ENCODE measurements at regions not wholly inside any gene's neighbourhood (a gene's known extent, or its start where the extent isn't known, plus 50 kb on each side); places are given as distances from the start of the nearest gene placed in this dataset.

DNA sequence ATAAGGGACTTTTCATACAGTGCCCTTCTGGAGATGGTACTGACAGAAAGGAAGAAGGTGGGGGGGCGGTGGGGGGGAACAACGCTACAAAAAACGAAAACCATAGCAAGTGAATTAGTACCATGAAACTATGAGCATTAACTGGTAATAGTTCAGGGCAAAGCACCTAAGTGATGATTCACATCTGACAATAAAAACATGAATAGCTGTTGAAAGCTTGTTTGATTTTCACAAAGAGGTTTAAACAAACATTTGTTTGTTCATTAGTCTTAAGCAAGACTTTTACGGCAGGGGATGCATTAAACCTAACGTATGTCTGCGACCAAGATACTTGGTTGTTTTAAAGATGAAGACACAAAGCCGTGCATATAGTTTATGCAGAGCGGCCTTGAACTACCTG is 177.5 kb downstream of the LMO4 start:
- in situ Hi-C loops (cut with MboI; ENCODE audit: low sequenced_read_pairs), result no loop called here

DNA sequence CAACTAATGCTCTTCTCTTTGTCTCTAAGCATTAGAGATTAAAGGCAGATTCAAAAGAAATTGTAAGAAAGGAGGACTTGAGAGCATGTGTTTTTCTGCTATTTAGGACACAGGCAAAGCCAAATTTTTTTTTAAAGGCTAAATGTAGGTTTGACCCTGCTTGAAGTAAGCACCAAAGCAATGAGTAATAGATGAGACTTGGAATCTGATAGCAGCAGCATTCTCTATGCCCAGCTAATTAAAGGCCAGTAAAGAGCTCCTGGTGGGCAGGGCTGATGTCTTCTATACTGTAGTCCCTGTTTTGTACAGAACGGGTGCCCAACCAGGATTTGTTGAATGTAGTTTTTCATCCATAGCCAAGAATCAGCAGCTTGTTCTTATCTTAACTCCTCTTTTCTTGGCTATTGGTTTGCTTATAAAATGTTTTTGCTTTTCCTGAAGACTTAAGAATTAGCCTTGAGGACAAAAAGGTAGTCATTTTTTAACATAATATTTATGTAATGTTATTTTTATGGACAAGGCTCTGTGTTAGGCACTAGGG is 179.6 kb downstream of the LMO4 start:
- in situ Hi-C loops (cut with MboI; ENCODE audit: low sequenced_read_pairs), result no loop called here

- in situ Hi-C loops (cut with MboI; ENCODE audit: low sequenced_read_pairs), result no loop called here
These were observed 181.9 kb downstream of the LMO4 start for GRCh38 chr1:87510540-87510939.

- in situ Hi-C loops (cut with MboI; ENCODE audit: low sequenced_read_pairs), result no loop called here
These were observed 182.8 kb downstream of the LMO4 start for GRCh38 chr1:87511449-87511848.

GRCh38 chr1:87512431-87512830 is 183.8 kb downstream of the LMO4 start:
- in situ Hi-C loops (cut with MboI; ENCODE audit: low sequenced_read_pairs), result no loop called here

- in situ Hi-C loops (cut with MboI; ENCODE audit: low sequenced_read_pairs), result no loop called here
These were observed 184.6 kb downstream of the LMO4 start for GRCh38 chr1:87513255-87513654.

DNA sequence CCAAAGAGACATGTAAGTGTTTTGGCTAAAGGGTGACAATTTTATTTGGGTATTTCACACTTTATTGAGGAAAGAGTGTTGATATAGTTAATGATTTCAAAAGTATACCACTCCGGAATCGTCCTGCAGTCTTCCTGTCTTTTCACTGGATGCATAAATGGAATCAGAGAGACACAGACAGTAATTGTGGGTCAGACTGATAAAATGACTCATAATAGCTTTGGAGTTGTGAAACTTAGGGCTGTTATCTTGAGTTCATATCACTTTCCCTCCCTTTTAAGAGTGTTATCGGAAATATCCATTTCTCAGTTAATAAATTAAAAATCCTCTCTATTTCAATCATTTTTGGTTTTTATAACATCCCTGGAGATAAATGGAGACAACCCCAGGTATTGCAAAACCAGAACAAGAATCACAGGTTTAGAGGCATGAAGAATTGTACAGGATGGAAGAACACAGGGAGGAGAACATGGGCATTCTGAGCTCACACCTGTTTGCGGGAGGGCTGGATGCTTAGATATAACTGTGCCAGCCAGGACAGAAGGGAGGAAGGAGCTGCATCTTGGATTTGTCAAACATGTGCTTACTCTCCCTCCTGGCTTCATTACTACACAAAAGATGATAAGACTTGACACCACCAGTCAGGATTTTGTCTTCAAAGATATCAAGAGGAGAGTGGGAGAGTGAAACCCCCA is 185.4 kb downstream of the LMO4 start:
- in situ Hi-C loops (cut with MboI; ENCODE audit: low sequenced_read_pairs), result no loop called here

DNA sequence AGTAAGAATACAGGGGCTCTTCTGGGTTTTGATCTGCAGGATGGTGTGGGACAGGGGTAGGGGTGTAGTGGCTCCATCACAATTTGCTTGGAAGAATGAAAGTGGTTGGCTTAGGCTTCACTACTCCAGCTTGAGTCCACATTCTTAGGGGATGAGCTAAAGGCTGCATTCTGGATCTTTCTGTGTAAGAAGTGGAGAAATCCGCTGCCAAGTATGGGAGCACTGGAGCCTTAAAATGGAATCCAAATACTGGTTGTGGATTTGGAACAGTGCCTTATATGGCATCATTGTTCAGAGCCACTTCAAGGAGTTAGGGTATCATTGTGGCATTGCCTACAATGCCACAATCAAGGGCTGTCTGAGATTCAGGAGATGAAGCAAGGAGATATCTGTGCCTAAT is 187.1 kb downstream of the LMO4 start:
- in situ Hi-C loops (cut with MboI; ENCODE audit: low sequenced_read_pairs), result no loop called here

DNA sequence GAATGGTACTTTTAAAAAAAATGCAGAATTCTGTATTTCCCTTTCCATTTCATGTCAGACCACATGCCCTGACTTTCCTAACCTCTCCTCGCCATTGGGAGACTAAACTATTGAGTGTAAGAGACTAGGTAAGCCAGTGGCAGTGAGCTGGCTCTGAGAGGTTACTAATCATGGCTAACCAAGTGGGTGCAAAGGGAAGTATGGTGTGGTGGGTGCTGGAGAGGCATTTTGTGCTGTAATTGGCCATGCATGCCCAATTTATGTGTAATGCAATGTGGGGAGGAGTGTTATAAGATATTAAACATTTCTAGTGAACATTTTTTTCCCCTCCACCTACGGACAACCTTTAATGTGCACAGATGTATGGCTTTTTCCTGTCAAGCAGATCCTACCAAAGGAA is 190.1 kb downstream of the LMO4 start:
- in situ Hi-C loops (cut with MboI; ENCODE audit: low sequenced_read_pairs), result no loop called here

DNA sequence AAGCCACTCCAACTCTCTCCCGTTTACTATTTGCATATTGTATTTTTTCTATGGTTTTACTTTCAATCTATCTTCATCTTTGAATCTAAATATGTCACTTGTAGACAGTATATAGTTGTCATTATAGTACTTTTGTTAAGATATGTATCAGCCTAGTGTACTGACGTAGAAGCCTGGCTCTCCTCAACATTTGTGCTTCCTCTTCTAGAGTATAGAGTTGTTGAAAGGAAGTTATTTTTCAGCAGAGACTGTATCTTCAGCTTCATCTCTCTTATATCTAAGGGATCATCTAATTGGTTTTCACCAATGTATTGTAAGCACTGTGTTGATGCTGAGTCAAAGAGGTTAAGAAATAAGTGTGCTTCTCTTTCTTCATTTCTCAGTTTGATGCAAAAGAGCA is 192.8 kb downstream of the LMO4 start:
- in situ Hi-C loops (cut with MboI; ENCODE audit: low sequenced_read_pairs), result no loop called here

GRCh38 chr1:87523466-87523865 is 194.8 kb downstream of the LMO4 start:
- in situ Hi-C loops (cut with MboI; ENCODE audit: low sequenced_read_pairs), result no loop called here

DNA sequence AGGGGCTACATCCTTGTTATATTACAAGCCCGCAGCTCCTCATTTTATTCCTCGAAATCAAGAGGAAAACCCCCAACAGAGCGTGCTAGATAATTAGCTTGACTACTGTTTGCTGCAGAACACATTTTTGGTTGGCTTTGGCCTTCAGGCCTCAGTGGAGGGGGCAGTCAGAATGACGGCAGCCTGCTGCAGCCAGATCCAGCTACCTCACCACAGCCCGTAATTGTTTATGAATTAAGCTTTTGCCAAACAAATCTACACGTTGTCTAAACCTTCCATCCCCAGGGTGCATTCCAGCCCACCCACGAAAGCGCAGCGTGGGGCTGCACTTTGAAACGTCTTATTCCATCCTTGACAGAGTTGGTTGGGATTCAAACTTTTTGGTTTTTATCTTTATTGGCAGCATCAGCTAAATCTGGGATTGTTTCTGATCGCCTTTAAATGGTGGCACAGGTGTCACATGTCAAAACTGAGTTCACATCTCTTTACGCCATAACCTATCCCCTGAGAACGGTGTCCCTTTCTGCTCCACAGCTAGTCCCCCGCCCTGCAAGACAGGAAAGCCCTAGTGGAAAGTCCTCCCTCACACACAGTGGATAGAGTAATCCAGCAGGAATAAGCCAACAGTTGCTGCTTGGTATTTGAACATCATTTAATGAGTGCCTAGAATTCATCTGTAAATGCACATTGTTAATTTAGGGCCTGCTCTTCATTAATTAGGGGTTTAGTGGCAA is 195.5 kb downstream of the LMO4 start:
- in situ Hi-C loops (cut with MboI; ENCODE audit: low sequenced_read_pairs), result no loop called here

- in situ Hi-C loops (cut with MboI; ENCODE audit: low sequenced_read_pairs), result no loop called here
These were observed 200.3 kb downstream of the LMO4 start for GRCh38 chr1:87528754-87529517.

GRCh38 chr1:87530042-87530807 is 201.5 kb downstream of the LMO4 start:
- in situ Hi-C loops (cut with MboI; ENCODE audit: low sequenced_read_pairs), result no loop called here

DNA sequence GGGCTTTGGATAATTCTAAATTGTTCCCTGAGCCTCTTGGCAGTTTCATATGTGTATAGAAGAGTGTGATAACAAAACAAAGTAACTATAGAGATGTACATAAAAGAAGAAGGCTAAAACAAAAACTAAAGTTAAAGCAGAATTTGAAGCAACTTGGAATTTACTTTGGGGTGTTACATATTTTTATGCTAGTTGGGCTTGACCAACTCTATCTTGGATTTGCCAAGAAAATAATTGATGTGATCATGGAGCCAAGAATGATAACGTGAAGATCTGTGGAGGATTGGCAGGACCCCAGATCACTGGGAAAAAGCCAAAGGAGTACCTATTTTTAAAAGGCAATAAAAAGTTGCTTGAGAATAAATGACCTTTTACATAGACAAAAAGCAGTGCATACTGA is 206.9 kb downstream of the LMO4 start:
- in situ Hi-C loops (cut with MboI; ENCODE audit: low sequenced_read_pairs), result no loop called here

DNA sequence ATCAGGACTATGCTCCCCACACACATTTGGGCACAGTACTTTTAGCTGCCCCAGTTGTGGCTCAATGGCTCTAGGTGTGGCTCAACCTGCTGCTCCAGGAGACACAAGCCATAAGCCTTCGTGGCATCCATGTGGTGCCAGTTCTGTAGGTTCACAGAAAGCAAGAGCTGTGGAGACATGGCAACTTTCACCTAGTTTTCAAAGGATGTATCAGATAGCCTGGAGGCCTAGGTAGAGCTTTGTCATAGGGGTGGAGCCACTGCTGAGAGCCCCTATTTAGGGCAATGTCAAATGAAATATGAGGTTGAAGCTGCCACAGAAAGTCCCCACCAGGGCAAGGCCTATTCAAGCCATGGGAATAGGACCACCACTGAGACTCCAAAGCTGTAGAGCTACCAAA is 210.5 kb downstream of the LMO4 start:
- in situ Hi-C loops (cut with MboI; ENCODE audit: low sequenced_read_pairs), result no loop called here

- in situ Hi-C loops (cut with MboI; ENCODE audit: low sequenced_read_pairs), result no loop called here
These were observed 214.0 kb downstream of the LMO4 start for GRCh38 chr1:87542697-87543096.

DNA sequence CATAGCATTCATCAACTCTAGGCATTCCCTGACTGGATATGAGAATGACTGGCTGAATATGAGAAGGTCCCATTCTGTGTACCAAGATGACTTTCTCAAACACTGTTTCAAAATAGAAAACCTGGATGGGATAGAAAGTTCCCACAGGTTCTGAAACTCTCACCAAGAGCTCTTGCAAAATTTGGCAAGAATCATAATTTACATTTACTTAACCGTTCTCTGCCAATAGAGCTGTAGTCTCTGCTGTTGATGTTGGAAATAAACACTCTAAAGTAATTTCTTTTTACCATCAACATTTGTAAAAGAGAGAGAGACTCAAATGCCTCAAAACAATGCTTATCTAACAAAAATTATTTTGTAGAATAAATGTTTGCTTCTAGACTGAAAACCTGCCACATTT is 221.1 kb downstream of the LMO4 start:
- in situ Hi-C loops (cut with MboI; ENCODE audit: low sequenced_read_pairs), result no loop called here

DNA sequence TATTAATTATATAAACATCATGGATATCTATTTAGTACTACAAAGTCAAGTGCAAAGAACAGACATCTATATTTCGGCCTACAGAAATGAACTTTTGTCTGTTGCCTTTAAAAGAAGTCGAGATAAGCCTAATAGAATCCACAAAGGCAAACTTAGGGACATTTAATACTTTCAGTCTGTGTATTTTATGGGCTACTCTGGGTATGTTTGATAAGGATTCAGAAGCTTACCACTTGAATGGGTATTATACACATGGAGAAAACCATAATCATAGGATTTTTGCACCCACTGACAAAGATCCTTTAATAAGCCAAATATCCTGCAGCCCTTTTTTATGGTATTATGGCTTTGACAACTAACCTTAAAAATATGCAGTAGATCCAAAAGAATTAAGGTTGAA is 224.8 kb downstream of the LMO4 start:
- in situ Hi-C loops (cut with MboI; ENCODE audit: low sequenced_read_pairs), result no loop called here

GRCh38 chr1:87555366-87555765 is 226.7 kb downstream of the LMO4 start:
- in situ Hi-C loops (cut with MboI; ENCODE audit: low sequenced_read_pairs), result no loop called here

DNA sequence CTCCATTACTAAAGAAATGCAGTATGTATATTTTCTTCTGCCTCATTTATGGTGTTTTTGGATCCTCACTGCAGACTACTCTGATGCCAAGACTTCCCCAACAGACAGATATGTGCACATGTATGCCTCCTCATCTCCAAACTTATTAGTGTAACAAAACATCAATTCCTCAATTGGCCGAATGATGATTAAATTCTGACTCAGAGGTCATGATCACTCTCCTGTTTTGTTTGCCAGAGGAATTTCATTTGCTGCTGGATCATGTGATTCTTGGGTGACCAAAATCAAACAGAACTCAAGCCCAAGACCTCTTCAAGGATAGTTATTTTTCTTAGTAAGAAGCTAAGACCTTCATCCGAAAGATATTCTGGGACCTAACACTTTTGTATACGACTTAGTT is 227.6 kb downstream of the LMO4 start:
- in situ Hi-C loops (cut with MboI; ENCODE audit: low sequenced_read_pairs), result no loop called here

All from HL-60/S4 (cell line).